ENCODE measurements at regions not wholly inside any gene's neighbourhood (a gene's known extent, or its start where the extent isn't known, plus 50 kb on each side); places are given as distances from the start of the nearest gene placed in this dataset.

- no peaks in the 10 kb centered on the region for H3K9me2 ChIP-seq (ENCODE audit: insufficient read depth, low read length)
- no peaks in the 10 kb centered on the region for H3F3A ChIP-seq (ENCODE audit: insufficient read depth, low read length, poor library complexity, severe bottlenecking)
- H2AFZ ChIP-seq (ENCODE audit: low read depth, low read length) = no peak overlapping the region
- H3K36me3 ChIP-seq (ENCODE audit: insufficient read depth, low read length) = no peaks in the 10 kb centered on the region
- no peaks in the 10 kb centered on the region for H3K9me3 ChIP-seq (ENCODE audit: low read length)
- H3K27me3 ChIP-seq (ENCODE audit: insufficient read depth, low read depth, low read length) = no peaks in the 10 kb centered on the region
- H3K27ac ChIP-seq (ENCODE audit: low read length) = no peak overlapping the region
- no peak overlapping the region for H3K4me3 ChIP-seq (ENCODE audit: low read length)
- H3K4me2 ChIP-seq (ENCODE audit: low read length) = no peak overlapping the region
- TF ChIP-seq TAF1 (IDR thresholded peaks at IDR 0.05; ENCODE audit: low read depth) = no peak
- TF ChIP-seq SMC3 (conservative IDR thresholded peaks at IDR 0.05; ENCODE audit: poor library complexity) = no peak
- no peak for TF ChIP-seq CTCF (IDR thresholded peaks at IDR 0.05; ENCODE audit: poor library complexity, severe bottlenecking)
- no peak for TF ChIP-seq EZH2 (IDR thresholded peaks at IDR 0.05; ENCODE audit: borderline replicate concordance, insufficient read depth, low read length, poor library complexity, severe bottlenecking)
- no peak for TF ChIP-seq REST (IDR thresholded peaks at IDR 0.05; ENCODE audit: borderline replicate concordance)
- TF ChIP-seq EP300 (conservative IDR thresholded peaks at IDR 0.05; ENCODE audit: poor library complexity, severe bottlenecking) = no peak
- TF ChIP-seq RAD21 (conservative IDR thresholded peaks at IDR 0.05) = no peak
- no peak for TF ChIP-seq POLR2AphosphoS5 (IDR thresholded peaks at IDR 0.05)
- no peak for TF ChIP-seq MXI1 (conservative IDR thresholded peaks at IDR 0.05; ENCODE audit: poor library complexity, severe bottlenecking)
- H4K20me1 ChIP-seq (ENCODE audit: insufficient read depth) = no peaks in the 10 kb centered on the region
- no peak overlapping the region for H3K9ac ChIP-seq (ENCODE audit: low read length)
- H3K79me2 ChIP-seq (replicated peaks; ENCODE audit: insufficient read depth, low read length) = no peaks in the 10 kb centered on the region
Measured at GRCh38 chr3:70855149-70855548, 542.7 kb upstream of the MDFIC2 start.

- Histone ChIP-seq H4K20me1 (ENCODE audit: insufficient read depth) (no peaks in the 10 kb centered on the region), H3F3A (ENCODE audit: insufficient read depth, low read length, poor library complexity, severe bottlenecking) (no peaks in the 10 kb centered on the region), H3K9me3 (ENCODE audit: low read length) (no peaks in the 10 kb centered on the region), H3K27ac (ENCODE audit: low read length) (no peak overlapping the region), H3K36me3 (ENCODE audit: insufficient read depth, low read length) (no peaks in the 10 kb centered on the region), H2AFZ (ENCODE audit: low read depth, low read length) (no peak overlapping the region), H3K9ac (ENCODE audit: low read length) (no peak overlapping the region), H3K4me2 (ENCODE audit: low read length) (no peak overlapping the region), H3K79me2 (replicated peaks; ENCODE audit: insufficient read depth, low read length) (no peaks in the 10 kb centered on the region), H3K9me2 (ENCODE audit: insufficient read depth, low read length) (no peaks in the 10 kb centered on the region), H3K4me3 (ENCODE audit: low read length) (no peak overlapping the region), H3K27me3 (ENCODE audit: insufficient read depth, low read depth, low read length) (no peaks in the 10 kb centered on the region)
- TF ChIP-seq CTCF (IDR thresholded peaks at IDR 0.05; ENCODE audit: poor library complexity, severe bottlenecking) (no peak), SMC3 (conservative IDR thresholded peaks at IDR 0.05; ENCODE audit: poor library complexity) (no peak), EP300 (conservative IDR thresholded peaks at IDR 0.05; ENCODE audit: poor library complexity, severe bottlenecking) (no peak), TAF1 (IDR thresholded peaks at IDR 0.05; ENCODE audit: low read depth) (no peak), MXI1 (conservative IDR thresholded peaks at IDR 0.05; ENCODE audit: poor library complexity, severe bottlenecking) (no peak), EZH2 (IDR thresholded peaks at IDR 0.05; ENCODE audit: borderline replicate concordance, insufficient read depth, low read length, poor library complexity, severe bottlenecking) (no peak), RAD21 (conservative IDR thresholded peaks at IDR 0.05) (no peak), POLR2AphosphoS5 (IDR thresholded peaks at IDR 0.05) (no peak), REST (IDR thresholded peaks at IDR 0.05; ENCODE audit: borderline replicate concordance) (no peak)
Measured at GRCh38 chr3:70854108-70854507, 541.7 kb upstream of the MDFIC2 start.

All from neural cell (in vitro differentiated cells).